Fibroblast of upper back skin (primary cell): ENCODE measurements at regions not wholly inside any gene's neighbourhood (a gene's known extent, or its start where the extent isn't known, plus 50 kb on each side); places are given as distances from the start of the nearest gene placed in this dataset.

Experiments
- DNase-seq: peaks from one replicate; pipeline ENCODE4 v3.0.0-alpha.2; 2013

DNA sequence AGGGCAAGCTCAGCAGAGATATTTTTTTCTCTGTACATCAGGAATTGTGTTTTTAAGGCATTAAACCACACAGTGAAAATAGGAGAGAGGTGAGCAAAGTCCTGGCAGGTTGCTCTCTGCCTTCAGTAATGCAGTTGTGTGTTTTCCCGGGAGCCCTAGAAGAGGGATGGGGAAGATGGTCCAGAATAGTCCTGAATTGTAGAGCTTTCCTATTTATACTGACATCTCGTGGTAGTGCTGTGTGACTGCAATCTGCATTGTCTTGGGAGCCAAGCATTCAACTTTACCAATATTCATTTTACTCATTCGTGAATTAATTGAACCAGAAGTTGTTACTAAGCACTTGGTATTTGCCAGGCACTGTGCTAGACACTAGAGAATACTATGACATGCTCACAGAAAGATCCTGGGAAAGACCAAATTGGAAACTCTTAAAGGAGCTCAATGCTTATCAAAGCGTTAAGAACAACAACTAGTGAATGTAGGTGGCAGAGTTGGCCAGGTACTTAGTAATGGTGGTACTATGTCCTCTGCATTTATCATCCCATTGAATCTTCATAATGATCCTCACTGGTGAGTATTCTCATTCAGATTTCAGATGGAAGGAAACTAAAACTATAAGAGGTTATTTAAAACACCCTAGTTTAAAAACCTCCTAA, 214.6 kb downstream of the TRIB2 start:
- DNase-seq: peak; percentile 61

DNA sequence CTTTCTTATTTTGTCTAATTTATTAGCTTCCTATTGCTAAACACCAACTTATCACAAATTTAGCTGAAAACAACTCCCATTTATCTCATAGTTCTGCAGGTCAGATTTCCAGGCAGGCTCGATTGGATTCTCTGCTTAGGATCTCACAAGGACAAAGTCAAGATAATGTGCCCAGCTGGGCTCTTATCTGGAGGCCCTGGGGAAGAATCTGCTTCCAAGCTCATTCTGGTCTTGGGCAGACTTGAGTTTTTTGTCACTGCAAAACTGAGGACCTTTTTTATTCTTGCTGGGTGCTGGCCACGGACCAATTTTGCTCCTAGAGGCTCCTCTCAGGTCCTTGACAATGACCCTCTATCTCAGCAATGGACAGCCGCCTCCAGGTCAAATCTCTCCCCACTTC, 215.5 kb downstream of the TRIB2 start:
- DNase-seq: no peak

- DNase-seq: no peak
Observed at GRCh38 chr2:12934146-12934756, 217.5 kb downstream of the TRIB2 start.

DNA sequence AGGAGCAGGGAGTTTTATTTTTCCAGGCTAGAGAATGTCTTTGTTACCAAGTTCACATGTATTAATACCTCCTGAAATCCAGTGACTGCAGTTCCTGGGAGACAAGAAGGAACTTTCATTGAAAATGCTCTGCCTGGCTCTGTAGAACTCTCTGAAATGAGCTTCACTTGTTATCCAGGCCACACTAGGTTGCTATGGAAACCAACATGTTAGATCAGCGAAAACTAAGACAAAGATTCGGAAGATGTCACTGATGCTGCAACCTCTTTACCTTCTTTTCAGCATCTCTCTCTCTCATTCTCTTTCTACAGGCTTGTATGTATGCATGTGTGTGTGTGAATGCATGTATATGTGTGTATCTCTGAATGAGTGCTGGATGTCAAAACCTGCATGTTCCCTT, 218.5 kb downstream of the TRIB2 start:
- DNase-seq: no peak

DNA sequence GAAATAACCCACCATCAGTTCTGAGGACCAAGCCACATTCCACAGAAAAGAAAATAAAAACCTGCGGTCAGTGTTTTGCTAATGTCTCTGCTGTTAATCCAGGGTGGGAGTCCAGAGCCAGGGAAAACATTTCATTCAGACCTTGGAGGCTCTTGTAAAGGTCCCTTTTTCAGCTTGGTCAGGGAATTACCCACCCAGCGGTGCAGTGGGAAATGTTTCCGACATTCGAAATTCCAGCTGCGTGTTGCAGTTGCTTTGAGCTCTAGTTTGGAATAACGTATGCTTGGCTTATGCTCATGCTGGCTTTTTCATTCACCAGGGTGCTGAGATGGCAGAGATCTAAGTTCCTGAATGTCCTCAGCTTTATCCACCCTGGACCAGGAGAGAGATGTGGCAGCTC, 219.1 kb downstream of the TRIB2 start:
- DNase-seq: no peak

GRCh38 chr2:12941203-12941602, 224.5 kb downstream of the TRIB2 start:
- DNase-seq: no peak

- DNase-seq: peak; percentile 80
Observed at GRCh38 chr2:12948231-12948960, 231.7 kb downstream of the TRIB2 start.

DNA sequence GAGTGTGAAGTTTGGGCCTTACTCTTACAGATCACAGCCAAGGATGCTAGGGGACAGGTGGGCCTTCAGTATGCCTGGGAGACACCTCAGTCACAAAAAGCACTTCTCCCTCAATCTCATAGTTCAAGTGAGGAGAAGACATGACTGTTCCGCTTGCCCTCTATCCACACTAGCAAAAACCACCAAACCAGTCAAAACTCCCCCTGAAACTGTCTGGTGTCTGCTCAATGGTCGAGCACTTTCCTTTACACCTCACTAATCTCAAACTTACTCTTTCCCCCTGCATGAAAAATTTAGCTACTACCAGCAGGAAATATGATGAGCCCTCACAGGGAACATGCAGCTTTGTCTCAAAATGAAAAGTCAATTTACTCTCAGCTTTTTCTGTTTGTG, 232.2 kb downstream of the TRIB2 start:
- DNase-seq: no peak

- DNase-seq: peak; percentile 22
Observed at GRCh38 chr2:12949406-12949805, 232.7 kb downstream of the TRIB2 start.

DNA sequence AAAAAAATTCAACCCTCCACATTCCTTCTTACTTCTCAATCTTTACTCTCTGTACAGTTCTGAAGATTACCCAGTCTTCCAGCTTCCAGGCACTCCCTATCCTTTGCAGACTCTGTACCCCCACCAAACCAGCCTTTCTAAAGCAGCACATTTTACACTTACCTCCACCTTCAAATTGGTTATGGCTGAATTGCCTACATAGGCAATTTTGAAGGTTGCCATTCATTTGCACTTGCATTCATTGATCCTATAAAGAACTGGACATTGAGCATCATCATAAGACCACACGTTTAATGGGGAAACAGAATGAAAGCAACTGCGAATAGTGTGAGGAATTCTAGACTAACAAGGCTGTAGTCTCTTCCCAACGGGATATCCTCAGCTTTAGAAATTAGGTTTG, 233.4 kb downstream of the TRIB2 start:
- no peak for DNase-seq

GRCh38 chr2:12950957-12951656, 234.4 kb downstream of the TRIB2 start:
- peak; percentile 80 for DNase-seq

DNA sequence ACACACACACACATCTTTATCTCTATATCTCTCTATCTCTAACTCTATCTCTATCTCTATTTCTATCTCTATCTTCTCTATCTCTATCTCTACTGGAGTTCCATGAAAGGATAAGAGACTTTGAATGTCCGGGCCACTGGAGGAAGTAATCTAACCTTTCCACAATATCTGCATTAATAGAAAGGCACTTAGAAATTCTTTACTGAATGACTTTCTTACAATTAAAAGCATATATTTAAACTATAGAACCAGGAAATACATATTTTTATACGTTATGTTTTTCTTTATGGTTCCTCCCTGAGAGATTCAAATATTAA, 234.9 kb downstream of the TRIB2 start:
- DNase-seq: no peak

DNA sequence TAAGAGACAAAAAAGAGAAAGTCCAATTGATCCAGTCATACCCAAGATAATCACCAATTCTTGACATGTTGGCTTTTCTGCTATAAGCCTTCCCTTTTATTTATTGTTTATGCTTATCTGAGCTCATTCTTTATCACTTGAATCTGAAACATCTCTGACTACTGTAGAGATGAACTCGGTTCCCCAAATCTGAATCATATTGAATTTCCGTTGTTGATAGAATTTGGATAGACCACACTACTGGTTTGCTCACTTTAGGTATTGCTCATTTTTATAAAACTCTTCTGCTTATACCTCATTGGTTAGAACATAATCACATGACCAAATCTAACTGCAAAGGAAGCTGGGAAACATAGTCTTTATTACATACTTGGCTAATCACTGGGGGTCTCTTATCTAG, 236.9 kb downstream of the TRIB2 start:
- DNase-seq: no peak

- DNase-seq: no peak
Observed at GRCh38 chr2:12955864-12956263, 239.1 kb downstream of the TRIB2 start.

DNA sequence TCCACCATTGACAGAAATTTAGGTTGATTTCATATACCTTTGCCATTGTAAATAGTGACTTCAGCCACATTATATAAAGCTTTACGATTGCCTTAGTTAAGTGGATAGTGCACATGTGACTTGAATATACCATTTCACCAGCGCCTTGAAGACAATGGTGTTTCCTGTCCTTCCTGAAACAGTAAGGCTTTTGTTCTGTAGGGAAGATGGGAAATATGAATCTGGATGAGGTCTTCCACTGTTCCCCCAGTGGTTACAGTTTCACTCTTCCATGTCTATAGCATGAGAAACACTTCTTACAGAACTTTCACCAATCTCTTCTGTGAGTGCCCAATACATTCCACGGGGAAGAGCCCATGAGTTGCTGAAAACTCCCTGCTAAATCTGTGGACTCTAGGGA, 240.5 kb downstream of the TRIB2 start:
- no peak for DNase-seq

GRCh38 chr2:12959935-12960334, 243.2 kb downstream of the TRIB2 start:
- DNase-seq: no peak

GRCh38 chr2:12960671-12961070, 243.9 kb downstream of the TRIB2 start:
- peak; percentile 14 for DNase-seq

GRCh38 chr2:12964904-12965539, 248.3 kb downstream of the TRIB2 start:
- DNase-seq: no peak

DNA sequence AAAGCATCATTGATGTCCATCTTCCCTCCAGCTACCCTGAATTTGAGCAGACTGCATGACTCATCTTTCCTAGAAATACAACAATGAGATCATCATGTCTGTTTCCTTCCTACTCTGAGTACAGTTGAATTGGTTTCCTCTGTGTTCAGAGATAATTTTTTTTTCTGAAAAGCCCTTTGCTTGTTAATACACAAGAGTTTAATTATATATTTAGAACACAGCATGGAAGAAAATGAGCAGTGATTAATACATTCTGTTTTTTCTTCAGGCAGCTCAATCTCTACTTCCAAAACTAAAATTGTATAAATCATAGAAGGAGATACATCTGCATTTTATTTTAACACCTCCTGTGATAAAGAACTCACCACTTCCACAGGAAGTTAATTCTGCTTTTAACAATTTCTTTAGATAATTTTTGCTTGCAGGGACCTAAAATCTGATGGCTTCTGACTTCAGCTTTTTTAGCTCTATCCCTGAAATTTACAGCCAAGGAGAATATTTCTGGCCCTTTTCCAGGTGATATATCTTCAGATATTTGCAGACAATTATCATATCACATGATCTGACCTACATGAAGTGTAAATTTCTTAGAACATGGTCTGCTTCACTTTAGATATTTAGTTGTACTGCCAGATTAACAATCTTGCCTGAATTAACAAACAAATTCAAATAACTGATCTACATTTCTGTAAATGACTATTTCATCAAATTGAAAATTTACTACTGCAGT, 249.0 kb downstream of the TRIB2 start:
- DNase-seq: peak; percentile 69

DNA sequence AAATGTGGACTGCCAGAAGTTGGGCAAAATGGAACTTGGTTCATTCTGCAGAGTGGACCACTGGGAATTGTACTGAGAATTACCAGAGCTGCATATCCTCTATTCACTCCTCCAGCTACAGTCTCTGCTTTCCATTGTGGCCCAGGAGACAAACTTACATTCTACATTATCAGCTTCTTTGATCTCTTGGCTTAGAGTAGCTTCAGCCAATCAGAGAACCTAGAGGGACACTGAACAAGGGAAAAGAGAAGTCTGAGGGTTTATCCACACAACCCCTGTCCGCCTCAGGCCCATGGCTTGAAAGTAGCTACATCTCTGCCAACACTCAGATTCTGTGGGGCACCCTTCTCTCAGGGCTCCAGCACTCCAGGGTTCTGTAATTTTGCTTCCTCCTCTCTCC, 251.1 kb downstream of the TRIB2 start:
- no peak for DNase-seq

DNA sequence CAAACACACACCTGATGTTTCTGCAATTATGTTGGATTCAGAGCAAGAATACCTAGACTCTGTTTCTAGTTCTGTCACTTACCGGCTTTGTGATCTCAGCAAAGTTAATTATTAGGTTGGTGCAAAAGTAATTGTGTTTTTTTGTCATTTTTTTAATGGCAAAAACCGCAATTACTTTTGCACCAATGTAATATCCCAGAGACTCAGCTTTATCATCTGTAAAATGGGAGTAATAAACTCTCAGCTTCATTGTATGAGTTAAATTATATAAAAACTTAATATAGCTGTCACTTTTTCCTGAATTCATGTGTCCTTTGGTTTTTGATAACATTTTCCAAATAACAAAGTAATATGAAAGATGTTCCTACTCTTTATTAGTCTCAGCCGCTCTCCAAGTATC, 251.7 kb downstream of the TRIB2 start:
- DNase-seq: no peak

DNA sequence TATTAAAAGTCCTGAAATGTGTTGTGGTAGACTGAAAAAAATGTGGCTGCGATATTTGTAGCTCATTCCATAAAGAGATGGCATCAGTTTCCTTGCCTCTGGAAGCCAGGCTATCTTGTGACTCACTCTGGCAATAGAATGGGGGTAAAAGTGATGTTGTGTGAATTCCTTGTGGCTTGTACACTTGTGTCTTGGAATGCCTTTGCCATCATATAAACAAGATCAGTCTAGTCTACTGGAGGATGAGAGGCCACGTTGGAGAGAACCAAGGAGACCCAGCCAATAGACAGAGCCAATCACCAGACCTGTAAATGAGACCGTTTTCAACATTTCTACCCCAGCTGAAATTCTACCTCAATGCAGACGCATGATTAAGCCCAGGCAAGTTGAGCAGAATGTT, 254.1 kb downstream of the TRIB2 start:
- DNase-seq: peak; percentile 65
